LoVo (cell line): ENCODE measurements at regions not wholly inside any gene's neighbourhood (a gene's known extent, or its start where the extent isn't known, plus 50 kb on each side); places are given as distances from the start of the nearest gene placed in this dataset.

Source experiments
- DNase-seq: peaks from one replicate; pipeline ENCODE4 v3.0.0-alpha.2; 2016; ENCODE audit warnings: low spot score

DNA sequence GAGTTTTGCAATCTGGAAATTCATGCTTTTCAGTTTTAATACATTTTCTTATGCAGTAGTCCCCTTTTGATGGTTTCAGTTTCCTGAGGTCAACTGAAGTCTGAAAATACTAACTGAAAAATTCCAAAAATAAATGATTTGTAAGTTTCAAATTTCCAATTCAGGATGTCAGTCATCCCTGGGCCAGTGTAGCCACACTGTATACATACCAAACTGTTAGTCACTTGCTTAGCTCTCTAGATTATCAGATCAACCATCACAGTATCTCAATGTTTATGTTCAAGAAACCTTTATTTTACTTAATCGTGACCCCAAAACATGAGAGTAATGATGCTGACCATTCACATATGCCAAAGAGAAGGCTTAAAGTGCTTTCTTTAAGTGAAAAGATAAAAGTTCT is 715.5 kb downstream of the GBE1 start:
- DNase-seq, result no peak

DNA sequence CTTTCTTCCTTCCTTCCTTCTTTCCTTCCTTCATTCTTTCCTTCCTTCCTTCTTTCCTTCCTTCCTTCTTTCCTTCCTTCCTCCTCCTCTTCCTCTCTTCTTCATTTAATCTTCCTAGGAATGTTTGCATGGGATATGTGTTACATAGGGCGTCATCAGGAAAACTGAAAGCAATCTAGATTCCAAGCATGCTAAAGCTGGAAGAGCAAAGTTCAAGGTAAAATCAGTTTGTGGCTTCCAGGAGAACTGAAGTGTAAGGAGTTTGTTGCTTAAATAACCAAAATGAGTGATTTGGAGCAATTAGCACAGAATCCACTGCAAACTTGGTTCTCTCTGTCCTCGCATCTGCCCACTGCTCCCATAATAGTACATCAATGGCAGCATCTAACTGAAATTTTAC is 716.2 kb downstream of the GBE1 start:
- DNase-seq, result no peak

DNA sequence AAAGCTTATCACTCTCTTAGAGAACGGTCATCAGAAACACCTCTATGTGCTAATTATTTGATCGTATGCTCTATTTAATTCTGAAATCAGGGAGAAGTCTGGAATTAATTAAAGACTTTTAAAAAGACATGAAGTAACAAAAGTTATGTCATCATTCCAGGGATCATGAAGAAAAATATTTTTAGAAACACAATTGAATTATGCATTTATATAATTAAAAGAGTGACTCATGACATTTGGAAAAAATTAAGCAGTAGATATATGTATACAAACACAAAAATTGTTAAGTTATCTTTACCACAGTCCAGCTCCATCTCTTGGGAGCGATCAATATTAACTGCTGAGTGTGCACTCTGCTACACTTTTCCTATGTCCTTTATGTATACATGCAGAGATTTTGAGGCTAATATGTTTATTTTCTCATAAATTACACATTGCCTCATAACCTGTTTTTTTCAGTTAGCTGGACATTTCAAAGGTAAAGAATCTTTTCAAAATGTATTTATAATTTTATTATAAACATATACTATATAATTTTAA is 717.7 kb downstream of the GBE1 start:
- DNase-seq, result no peak

DNA sequence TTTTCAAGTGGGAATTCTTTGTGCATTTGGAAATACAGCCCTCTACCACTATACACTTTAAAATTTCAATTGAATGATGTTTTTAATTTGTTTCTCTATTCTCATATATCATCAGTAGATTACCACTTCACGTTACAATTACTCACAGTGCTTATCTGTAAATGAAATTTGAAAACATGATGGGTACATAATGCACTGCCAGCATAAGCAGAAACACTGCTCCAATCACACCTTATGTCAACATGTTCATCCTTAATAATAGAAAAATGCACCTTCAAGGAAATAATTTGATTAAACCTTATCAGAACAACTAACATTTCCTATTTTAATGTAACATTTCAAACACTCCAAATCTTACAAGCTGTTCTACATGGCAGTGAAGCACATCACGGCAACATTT is 718.4 kb downstream of the GBE1 start:
- DNase-seq, result no peak

DNA sequence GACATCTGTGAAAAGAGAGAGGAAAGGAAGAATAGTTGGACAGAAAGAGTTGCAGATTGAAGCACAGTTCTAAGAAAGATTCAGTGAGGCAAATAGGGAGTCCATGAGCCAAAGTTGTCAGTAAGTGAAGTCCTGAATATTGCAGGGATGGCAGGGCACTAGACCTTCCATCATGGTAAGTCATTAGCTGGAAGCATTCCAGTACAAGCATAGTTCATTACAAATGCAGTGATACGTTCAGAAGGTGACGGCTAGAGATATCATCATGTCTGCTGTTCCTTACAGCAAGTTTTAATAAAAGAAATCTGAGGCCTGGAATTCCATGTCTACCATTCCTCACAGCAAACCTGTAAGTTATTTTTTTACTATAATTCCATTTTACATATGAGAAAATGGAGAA is 720.1 kb downstream of the GBE1 start:
- no peak for DNase-seq

DNA sequence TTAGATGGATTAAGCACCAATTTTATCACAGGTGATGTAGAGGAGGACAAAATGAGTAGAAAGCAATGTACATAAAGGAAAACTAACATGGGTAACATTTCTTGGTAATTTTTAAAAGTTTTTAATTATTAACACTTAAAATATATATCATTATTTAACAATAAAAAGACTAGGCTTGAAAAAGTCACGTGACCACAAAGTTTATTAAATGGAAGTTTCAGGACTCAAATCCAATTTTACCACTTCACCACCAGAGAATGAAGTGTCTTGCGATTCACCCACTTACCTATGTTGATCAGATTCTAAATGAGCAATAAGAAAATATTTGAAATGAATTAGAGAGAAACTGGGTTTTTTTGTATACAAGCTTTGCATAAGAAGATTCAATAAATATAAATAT is 721.3 kb downstream of the GBE1 start:
- DNase-seq, result no peak

DNA sequence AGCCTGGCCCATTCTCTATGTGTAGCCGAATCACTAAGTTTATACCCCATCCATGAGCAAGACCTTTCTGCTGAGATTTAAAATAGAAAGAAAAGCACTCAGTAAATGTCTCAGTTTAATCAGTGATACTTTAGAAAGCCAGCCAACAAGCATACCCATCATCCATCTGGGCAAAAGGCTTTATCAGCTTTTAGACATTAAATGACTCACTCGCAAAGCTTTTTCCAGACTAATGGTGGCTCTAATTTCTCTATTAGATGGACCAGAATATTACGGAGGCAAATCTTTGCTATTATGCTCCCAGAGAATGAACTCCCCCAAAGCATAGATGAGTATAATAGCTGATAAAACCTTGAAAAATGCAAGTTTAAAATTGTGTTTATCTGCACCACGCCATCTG is 727.8 kb downstream of the GBE1 start:
- DNase-seq, result no peak

DNA sequence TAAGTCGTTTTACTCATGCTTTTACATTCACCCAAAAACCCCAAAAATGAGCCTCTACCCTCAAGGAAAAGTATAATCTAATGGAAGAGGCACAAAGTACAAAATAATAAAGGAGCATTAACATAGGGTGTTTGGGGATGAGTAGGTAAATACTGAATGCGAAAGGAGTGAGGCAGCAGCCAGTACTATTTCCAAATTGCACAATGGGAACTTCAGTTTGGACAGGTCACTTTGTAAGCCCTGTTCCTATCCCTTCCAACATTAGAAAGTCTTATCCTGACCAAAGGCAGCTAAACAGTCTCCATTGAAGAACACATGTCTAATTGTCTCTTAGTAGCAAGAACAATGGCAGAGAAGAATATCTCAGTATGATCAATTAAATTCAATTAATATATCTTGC is 728.3 kb downstream of the GBE1 start:
- DNase-seq, result no peak

DNA sequence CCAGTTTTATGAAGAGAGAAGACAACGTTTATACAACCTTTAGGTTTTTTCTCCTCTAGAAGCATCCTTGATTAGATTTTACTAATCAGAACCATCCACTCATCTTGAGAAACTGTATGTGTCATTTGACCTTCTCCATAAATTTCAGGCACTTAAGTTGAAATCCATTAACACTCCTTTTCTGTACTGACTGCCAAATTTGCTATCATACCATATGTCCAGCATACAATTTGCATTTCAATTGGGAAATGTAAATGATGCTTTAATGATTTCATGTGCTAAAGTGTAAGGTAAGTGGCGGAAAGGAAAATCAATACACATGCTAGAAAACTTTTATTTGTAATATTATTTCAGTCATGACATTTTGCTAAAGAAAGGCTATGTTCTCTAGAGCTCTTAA is 731.6 kb downstream of the GBE1 start:
- no peak for DNase-seq

DNA sequence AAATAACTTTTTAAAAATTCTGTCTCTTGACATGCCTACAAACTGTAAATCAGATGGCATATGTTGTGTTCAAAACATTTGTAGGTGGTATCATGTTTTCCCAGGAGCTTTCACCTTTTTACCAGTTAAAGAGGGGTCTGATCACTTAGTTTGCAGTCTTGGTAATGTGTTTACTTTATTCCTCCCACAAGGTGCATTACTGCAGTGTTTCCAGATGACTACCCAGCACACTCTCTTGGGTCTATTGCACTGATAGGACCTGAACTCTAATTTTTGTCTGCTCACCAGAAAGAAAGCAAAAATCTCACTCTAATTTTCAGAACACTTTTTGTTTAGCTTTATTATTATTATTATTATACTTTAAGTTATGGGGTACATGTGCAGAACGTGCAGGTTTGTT is 734.1 kb downstream of the GBE1 start:
- DNase-seq, result no peak

DNA sequence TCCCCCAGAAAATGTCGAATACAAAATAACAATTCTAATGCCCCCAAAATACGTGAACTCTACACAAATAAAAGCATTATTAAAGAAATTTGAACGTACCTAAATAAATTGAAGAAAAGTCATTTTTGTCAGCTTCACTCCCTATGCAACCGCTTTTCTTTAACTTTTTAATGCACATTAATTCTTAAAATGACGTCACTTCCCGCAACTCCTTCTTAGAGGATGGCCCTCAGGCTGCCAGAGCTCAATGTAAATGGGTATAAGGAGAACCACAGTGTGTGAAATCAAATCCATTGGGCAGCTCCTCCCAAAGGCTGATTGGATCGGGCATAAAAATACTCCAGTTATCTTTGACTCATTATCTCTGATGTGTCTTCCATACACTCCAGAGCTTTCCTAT is 736.9 kb downstream of the GBE1 start:
- no peak for DNase-seq

DNA sequence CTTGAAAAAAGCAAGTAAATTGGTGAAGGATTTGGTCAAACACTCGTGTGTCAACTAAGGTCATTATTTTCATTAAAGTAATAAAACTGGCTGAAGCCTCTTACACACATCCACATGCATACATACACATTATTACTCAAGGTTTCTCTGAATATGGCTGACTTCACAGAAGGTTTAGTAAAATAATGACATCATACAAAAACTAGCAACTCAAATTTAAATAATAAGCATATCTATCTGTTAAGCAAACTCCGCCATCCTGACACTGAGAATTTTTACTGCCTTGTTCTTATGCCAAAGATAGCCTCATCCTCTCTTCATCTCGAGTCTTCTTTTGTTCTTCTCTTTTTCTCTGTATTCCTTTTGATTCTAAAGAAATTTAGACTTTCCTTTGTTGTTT is 739.1 kb downstream of the GBE1 start:
- DNase-seq, result no peak

DNA sequence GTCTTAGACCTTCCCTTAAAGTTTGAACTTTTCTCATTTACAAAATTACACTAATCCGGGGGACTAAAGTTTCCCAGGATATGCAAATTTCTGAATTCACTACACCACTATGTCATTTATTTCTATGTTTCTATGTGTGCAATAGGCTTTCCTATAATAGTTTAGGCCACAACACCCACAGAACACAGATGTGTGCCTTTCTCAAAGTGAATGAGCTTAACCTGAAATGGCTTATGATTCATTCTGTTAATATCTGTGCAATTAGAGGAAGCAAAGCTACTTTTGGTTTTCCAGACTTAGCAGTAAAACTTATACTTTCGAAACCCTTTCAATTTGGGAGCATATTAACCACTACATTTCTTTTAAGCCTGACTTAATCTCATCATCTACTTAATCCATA is 748.1 kb downstream of the GBE1 start:
- no peak for DNase-seq

DNA sequence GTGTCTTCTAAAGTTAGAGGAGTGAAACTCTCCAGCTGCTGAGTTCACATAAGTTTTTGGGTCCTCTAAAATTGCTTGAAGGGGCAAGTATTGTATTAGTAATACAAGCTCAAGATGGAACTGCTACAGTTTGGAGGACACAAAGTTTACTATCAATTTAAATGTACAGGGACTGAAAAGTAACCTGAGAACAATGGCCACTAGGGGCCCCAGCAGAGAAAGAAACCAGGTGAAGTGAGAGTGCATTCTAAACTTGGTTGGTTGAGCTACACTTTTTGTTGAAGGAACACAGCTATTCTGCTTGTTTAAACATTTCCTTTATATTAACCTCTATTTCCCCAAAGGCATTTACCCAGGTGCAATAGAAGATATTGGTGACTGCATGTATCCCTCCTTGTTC is 755.5 kb downstream of the GBE1 start:
- DNase-seq, result no peak

DNA sequence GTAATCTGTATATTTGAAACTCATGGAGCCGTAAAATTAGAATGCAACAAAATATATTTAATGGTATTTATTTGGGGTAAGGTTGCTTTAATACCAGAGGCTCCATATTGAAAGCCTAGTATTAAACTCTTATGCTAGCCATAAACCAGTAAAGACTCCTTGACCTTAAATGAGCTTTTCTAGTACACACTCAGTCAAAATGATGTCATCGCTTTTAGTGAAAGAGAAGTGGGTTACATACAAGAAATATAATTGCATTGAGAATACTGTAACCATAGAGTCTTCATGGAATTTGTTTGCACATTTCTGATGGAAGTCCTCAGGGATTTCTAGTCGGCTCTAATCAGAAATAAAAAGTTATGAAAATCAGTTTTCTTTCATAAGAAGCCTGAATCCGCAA is 757.6 kb downstream of the GBE1 start:
- no peak for DNase-seq

DNA sequence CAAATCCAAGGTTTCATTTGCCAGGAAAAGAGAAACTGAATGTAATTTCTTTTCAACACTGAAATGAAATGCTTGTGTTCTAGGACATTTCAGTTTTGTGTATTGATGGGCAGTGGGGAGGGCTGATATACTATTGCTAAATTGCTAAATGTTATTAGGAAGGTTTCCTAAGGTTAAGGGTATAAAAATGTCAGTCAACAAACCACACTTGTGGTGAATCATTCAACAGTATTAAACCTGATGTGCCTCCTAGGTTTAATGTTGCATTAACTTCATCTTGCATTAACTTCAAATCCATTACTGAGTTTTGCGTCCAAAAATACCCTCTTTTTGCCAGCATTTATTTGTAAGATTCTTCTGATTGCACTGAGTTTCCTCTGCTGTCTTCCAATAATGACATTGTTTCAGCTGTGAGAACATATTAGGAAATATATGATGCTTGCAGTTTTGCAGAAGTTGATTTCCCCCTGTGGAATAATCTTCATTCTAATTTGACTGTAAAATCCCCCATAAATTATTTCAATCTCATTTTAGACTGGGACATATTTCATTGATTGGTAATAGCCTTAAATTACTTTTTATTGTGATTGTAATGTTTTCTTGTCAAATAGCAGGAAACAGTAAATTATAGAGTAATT is 758.3 kb downstream of the GBE1 start:
- DNase-seq, result no peak

DNA sequence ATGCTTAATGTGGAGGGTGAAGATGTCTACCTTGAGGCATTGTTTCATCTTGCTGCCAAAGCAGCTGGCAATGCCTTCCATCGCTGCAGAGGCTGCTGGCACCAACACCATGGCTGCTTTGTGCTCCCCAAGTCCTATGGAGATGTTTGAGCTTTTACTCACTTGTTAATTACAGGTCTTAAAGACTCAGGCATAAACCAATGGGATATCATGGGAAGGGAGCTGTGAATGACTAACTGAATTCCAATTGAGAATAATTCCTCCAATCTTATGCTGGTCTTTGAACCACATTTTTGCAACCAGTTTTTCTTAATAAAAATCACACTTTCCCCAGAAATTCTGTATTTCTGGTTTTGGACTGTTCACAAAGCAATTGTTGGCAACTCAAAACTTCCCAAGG is 762.0 kb downstream of the GBE1 start:
- DNase-seq, result no peak

DNA sequence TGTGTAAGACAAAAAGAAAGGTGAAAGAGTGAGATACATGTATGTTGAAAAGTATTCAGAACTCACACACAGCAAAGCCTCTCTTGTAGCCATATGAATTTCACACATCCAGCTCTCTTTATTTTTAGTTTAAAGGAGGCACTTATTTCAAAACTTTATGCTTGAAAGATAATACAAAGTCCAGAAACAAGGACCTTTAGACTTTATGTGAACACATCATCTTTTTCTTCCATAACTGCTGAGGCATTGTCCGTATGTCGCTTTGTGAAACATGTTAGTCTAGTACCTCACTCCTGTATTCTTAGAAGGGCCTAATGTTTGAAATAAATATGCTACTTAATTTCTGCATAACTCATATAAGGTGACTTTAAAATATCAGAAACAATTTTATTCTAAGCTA is 763.4 kb downstream of the GBE1 start:
- no peak for DNase-seq

DNA sequence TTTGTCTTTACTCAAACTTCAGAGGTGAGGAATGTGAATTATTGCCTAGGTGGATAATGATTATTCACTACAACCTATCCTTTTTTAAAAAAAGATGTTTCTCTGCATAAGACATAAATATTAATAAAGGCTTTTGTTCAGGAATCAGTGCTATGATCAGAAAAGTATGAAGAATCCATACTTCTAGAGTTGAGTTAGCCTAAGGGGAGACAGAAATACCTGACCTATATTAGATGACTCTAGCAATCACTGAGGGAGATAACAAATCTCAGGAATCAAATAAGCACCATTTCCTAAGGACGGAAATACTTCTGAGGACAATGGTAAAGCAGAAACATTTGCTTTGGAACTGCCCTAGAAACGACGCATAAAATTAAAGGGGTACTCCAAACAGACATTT is 763.8 kb downstream of the GBE1 start:
- DNase-seq, result no peak

DNA sequence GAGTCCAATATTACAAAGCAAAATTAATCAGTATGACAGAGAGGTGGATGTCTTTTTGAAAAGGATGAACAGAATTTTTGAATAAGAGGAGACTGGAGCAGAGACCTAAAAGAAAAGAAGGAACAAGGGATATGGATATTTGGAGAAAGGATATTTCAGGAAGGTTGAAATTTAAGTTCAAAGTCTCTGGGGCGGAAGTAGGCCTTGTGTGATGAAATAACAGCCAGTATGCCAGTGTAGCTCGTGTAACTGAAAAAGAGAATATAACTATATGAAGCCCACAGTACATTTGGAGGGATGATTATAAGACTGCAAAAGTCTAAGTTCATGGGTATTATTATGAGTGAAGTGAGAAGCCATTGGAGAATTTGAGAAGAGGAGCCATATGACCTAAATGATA is 766.7 kb downstream of the GBE1 start:
- DNase-seq, result no peak

DNA sequence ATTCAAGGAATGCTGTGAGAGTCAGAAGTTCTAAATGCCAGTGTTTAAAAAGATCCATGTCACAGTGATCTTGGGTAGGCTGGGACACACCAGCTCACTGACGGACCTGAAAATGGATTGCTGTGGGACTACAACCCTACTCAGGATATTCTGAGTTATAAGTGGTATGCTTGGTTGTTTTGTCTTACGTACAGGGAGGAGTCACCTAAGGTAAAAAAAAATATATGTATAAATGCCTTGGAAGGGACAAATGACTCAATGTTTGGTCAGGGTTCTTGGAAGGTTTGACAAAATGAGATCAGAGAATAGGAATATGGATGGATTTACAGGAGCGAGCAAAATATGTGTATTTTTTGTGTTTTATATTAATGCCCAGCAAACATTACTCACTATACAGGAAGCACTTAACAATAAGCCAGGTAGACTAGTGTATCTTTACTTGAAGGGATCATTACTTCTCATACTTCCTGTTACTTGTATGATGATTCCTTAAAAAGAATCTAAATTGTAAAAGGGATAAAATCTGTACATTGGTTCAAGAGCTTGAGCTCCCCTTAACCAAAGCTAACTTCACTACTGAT is 767.3 kb downstream of the GBE1 start:
- DNase-seq, result no peak

DNA sequence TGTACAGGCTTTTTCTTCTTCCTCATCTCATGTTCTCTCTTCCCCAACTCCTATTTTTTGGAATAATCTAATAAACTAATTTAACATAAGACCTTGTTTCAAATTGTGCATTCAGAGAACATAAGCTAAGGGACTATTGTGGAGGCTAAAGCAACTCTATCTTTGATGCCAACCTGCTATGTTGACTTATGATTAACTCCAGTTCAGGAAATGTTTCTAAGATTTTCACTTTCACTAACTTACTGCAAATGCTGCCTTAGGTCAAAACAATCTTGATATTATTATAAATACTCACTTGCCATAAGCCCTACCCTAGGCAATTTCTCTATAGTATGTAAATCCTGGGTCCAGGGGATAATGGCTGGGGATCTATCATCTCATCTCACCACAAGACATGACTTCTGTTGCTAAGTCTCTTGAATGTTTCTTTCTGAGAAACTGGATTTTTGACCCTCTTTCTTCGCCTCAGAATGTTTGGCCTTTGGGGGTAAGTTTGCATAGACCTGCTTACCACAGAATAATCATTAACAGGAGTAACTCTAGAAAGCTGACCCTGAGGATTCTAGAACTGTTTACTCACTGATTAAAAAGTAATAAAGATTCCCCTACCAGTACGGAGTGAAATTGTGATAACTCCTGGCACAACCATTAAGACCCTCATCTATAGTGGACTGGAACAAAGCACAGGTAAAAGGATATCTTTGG is 768.1 kb downstream of the GBE1 start:
- no peak for DNase-seq

DNA sequence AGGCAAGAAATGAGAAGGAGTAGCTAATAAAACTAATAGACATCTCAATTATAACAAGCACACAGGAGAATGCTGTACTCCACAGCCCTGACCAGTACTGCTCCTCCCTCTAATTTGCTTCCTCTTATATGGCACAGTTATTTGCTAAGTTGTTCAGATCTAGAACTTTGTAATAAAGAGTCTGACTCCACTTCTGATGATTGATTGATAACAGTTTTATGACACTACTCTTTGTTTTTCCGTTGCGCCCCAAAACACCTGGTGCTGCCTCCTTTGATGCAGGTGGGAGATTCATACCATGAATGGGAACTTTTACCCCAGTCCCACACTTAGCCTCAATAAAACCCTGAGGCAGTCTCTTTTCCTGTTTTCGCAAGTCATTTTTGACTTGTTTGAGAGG is 777.7 kb downstream of the GBE1 start:
- no peak for DNase-seq
